Breast epithelium (tissue), 4 donors: ENCODE measurements at regions not wholly inside any gene's neighbourhood (a gene's known extent, or its start where the extent isn't known, plus 50 kb on each side); places are given as distances from the start of the nearest gene placed in this dataset.

Experiments used
- DNase-seq, 2 donors: peaks; one replicate each; pipeline ENCODE4 v3.0.0-alpha.2; 2019; ENCODE audit warnings: low spot score in 2 of 2
- H3K27ac ChIP-seq, 2 donors: fragments of 200-600 bp; sonication (generic) in 1 of 2; one replicate each; pipeline ENCODE4 v1.5.1; 2016 to 2019; ENCODE audit warnings: mild to moderate bottlenecking in 1 of 2
- H3K27me3 ChIP-seq, 2 donors: fragments of 200-600 bp; sonication (generic) in 1 of 2; one replicate each; pipeline versions ENCODE4 v1.5.1 to v1.6.0; 2017 to 2019; ENCODE audit warnings: control low read depth in 1 of 2, mild to moderate bottlenecking in 1 of 2
- H3K36me3 ChIP-seq: fragments of 200-600 bp; one replicate; pipeline ENCODE4 v1.5.1; 2019
- H3K4me1 ChIP-seq, 2 donors: fragments of 200-600 bp; sonication (generic); one replicate each; pipeline ENCODE4 v1.5.1; 2016 to 2019; ENCODE audit warnings: control low read depth in 1 of 2
- H3K4me3 ChIP-seq, 3 donors: fragments of 200-600 bp; sonication (generic); 1 replicate in 2 of 3; 2 replicates in 1 of 3; pipeline ENCODE4 v1.5.1; 2016 to 2019; ENCODE audit warnings: mild to moderate bottlenecking in 3 of 3, moderate library complexity in 2 of 3
- H3K9me3 ChIP-seq, 2 donors: fragments of 200-600 bp; sonication (generic) in 1 of 2; one replicate each; pipeline ENCODE4 v1.5.1; 2016 to 2019; ENCODE audit warnings: control low read depth in 1 of 2
- POLR2A ChIP-seq: fragments of 450-650 bp; IDR thresholded peaks from one replicate; pipeline ENCODE4 v1.6.1; 2016; ENCODE audit warnings: antibody characterized with exemption, mild to moderate bottlenecking, moderate library complexity
- POLR2AphosphoS5 ChIP-seq, 3 donors: sonication (generic); formaldehyde crosslinking; IDR thresholded peaks; one replicate each; pipeline ENCODE4 v1.6.1; 2017; ENCODE audit warnings: antibody characterized with exemption in 3 of 3
- intact Hi-C: fragments of 100-400 bp; cut with DNase I; formaldehyde crosslinking; loops from one replicate; pipeline ENCODE4 v1.15.1; 2023; ENCODE audit warnings: low total_unique reads
- TF ChIP-seq, protein P1 (sequence below), 3 donors: fragments of 450-650 bp; IDR thresholded peaks; one replicate each; pipeline ENCODE4 v1.5.1; 2016 to 2017; ENCODE audit warnings: antibody characterized with exemption in 3 of 3, mild to moderate bottlenecking in 3 of 3, moderate library complexity in 3 of 3

DNA sequence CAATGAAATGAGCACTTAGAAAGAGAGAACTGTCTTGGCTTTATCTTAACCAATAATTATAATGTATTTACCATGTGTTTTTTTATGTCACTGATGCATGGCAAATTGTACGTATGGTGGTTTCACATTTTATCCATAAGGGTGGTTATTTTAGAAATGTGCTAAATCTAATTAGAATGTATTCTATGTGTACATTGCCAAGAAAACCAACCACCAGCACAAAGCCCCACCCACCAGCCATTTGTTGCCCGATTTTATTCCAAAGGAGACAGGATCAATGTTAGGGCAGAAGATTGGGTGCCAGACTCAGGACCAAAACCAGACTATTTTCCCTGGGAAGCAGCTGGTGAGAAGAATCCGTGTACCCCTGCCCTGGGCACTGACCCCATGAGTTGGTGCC is 63.0 kb upstream of the SOX1 start:
- Histone ChIP-seq H3K27ac (no peak overlapping the region), H3K9me3 (peaks cover 0 to 12% of the 10 kb centered on the region in 2 donors), H3K36me3 (no peaks in the 10 kb centered on the region), H3K4me1 (no peaks in the 10 kb centered on the region), H3K27me3 (no peaks in the 10 kb centered on the region), H3K4me3 (no peak overlapping the region)
- intact Hi-C loops: no loop called here
- TF ChIP-seq POLR2A: no peak
- TF ChIP-seq, protein P1, sequence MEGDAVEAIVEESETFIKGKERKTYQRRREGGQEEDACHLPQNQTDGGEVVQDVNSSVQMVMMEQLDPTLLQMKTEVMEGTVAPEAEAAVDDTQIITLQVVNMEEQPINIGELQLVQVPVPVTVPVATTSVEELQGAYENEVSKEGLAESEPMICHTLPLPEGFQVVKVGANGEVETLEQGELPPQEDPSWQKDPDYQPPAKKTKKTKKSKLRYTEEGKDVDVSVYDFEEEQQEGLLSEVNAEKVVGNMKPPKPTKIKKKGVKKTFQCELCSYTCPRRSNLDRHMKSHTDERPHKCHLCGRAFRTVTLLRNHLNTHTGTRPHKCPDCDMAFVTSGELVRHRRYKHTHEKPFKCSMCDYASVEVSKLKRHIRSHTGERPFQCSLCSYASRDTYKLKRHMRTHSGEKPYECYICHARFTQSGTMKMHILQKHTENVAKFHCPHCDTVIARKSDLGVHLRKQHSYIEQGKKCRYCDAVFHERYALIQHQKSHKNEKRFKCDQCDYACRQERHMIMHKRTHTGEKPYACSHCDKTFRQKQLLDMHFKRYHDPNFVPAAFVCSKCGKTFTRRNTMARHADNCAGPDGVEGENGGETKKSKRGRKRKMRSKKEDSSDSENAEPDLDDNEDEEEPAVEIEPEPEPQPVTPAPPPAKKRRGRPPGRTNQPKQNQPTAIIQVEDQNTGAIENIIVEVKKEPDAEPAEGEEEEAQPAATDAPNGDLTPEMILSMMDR (IDR thresholded peaks at IDR 0.05): no peak
- no peak for TF ChIP-seq POLR2AphosphoS5 (IDR thresholded peaks at IDR 0.05)
- DNase-seq: no peak

GRCh38 chr13:112005925-112006324 is 61.0 kb upstream of the SOX1 start:
- Histone ChIP-seq H3K27me3 (no peaks in the 10 kb centered on the region), H3K27ac (no peak overlapping the region), H3K36me3 (no peaks in the 10 kb centered on the region), H3K9me3 (peaks cover 0 to 12% of the 10 kb centered on the region in 2 donors), H3K4me1 (no peaks in the 10 kb centered on the region), H3K4me3 (no peak overlapping the region)
- intact Hi-C loops: no loop called here
- no peak for TF ChIP-seq POLR2AphosphoS5 (IDR thresholded peaks at IDR 0.05)
- TF ChIP-seq, protein P1 (IDR thresholded peaks at IDR 0.05): no peak
- TF ChIP-seq POLR2A: no peak
- no peak for DNase-seq

DNA sequence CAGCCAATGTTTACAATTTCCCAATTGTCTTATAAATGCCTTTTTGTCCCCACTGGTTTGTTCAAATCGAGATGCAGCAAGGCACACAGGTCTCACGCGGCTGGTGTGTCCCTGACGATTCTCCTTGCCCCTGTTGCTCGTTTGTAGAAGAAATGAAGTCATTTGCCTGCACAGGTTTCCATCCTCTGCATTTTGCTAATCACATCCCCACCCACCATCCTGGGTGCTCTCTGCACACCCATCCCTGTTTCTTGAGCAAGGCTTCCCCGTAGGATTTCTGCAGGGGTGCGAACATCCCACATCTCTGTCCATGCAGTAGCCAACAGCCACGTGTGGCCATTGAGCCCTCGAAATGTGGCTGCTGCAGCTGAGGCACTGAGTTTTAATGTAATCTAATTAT is 59.8 kb upstream of the SOX1 start:
- intact Hi-C loops: no loop called here
- Histone ChIP-seq H3K4me3 (no peak overlapping the region), H3K27ac (no peak overlapping the region), H3K4me1 (no peaks in the 10 kb centered on the region), H3K9me3 (peaks cover 0 to 12% of the 10 kb centered on the region in 2 donors), H3K27me3 (no peaks in the 10 kb centered on the region), H3K36me3 (no peaks in the 10 kb centered on the region)
- no peak for TF ChIP-seq POLR2A
- TF ChIP-seq, protein P1 (IDR thresholded peaks at IDR 0.05): no peak
- no peak for TF ChIP-seq POLR2AphosphoS5 (IDR thresholded peaks at IDR 0.05)
- DNase-seq: no peak

DNA sequence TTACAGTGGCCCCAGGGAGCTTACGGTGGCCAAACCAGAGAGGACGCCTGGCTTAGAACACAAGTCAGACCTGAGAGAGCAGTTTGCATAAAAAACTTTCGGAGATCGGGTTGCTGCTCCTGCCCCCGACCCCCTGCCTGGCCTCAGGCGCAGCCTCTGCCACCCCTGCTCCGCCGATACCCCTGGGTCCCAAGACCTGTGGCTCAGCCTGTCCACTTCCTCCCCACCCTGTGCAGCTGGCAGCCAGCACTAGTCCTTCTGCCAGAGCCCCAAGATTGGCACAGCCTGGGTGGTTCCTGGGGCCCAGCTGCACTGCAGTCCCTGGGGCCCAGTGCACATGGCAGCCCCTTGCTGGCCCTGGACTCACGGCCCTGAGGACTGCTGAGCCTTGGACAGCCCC is 56.2 kb upstream of the SOX1 start:
- Histone ChIP-seq H3K36me3 (no peaks in the 10 kb centered on the region), H3K9me3 (peaks cover 0 to 11% of the 10 kb centered on the region in 2 donors), H3K4me3 (no peak overlapping the region), H3K27me3 (no peaks in the 10 kb centered on the region), H3K4me1 (no peaks in the 10 kb centered on the region), H3K27ac (no peak overlapping the region)
- TF ChIP-seq POLR2A (no peak), POLR2AphosphoS5 (IDR thresholded peaks at IDR 0.05) (no peak)
- TF ChIP-seq, protein P1 (IDR thresholded peaks at IDR 0.05): no peak
- intact Hi-C loops: no loop called here
- DNase-seq: no peak

GRCh38 chr13:112012016-112012704 is 54.8 kb upstream of the SOX1 start:
- Histone ChIP-seq H3K27ac (no peak overlapping the region), H3K36me3 (no peaks in the 10 kb centered on the region), H3K4me3 (no peak overlapping the region), H3K27me3 (no peaks in the 10 kb centered on the region), H3K4me1 (no peaks in the 10 kb centered on the region), H3K9me3 (no peaks in the 10 kb centered on the region)
- no peak for DNase-seq
- intact Hi-C loops: no loop called here
- no peak for TF ChIP-seq POLR2AphosphoS5 (IDR thresholded peaks at IDR 0.05)
- TF ChIP-seq, protein P1 (IDR thresholded peaks at IDR 0.05): no peak
- TF ChIP-seq POLR2A: no peak
